A549 (cell line): ENCODE measurements at regions not wholly inside any gene's neighbourhood (a gene's known extent, or its start where the extent isn't known, plus 50 kb on each side); places are given as distances from the start of the nearest gene placed in this dataset.

ENCODE experiments used
- ATAC-seq, 2 experiments: fragments of 200-7000 bp in 1 of 2; fragments of >200 bp in 1 of 2; cut with Nextera tagmentation in 1 of 2; cut with Tn5 transposase in 1 of 2; 3 replicates each; pipeline versions ENCODE4 v1.8.0 to v1.9.1; 2018 to 2020; ENCODE audit warnings: mild to moderate bottlenecking in 1 of 2, moderate library complexity in 1 of 2
- CTCF ChIA-PET: fragments of 300-600 bp; sonication (Branson Sonifier 250); formaldehyde crosslinking; extraction: SDS; loops from one replicate; lab custom pipeline; 2021; ENCODE audit warnings: antibody characterized with exemption, inconsistent platforms; lab: Yijun Ruan, JAX
- POLR2A ChIA-PET: fragments of 350-600 bp; formaldehyde crosslinking; extraction: SDS; loops from one replicate; lab custom pipeline; 2021; ENCODE audit warnings: antibody characterized with exemption, inconsistent platforms; lab: Yijun Ruan, JAX
- DNase-seq, 2 experiments: peaks; one replicate each; pipeline versions ENCODE4 v3.0.0 to v3.0.0-alpha.2; 2011 to 2016; ENCODE audit warnings: low read depth in 1 of 2, low spot score in 1 of 2
- FAIRE-seq: peaks from 2 replicates; lab custom pipeline; 2011; peaks lifted over from hg19 to GRCh38; lab: Jason Lieb, UNC
- H3K27ac ChIP-seq, 2 experiments: fragments of >200 bp; sonication (Bioruptor Twin); formaldehyde crosslinking; 3 replicates each; pipeline ENCODE4 v1.5.1; 2016 to 2017
- H3K4me1 ChIP-seq: fragments of >200 bp; sonication (Bioruptor Twin); formaldehyde crosslinking; 3 replicates; pipeline ENCODE4 v1.6.1; 2016
- H3K4me2 ChIP-seq: fragments of >200 bp; sonication (Bioruptor Twin); formaldehyde crosslinking; 3 replicates; pipeline ENCODE4 v1.6.1; 2016
- H3K4me3 ChIP-seq: fragments of >200 bp; sonication (Bioruptor Twin); formaldehyde crosslinking; 3 replicates; pipeline ENCODE4 v1.5.1; 2016
- H3K9me3 ChIP-seq: fragments of >200 bp; sonication (Bioruptor Twin); formaldehyde crosslinking; 3 replicates; pipeline ENCODE4 v1.6.1; 2016
- BHLHE40 ChIP-seq: IDR thresholded peaks from 2 replicates; pipeline ENCODE4 v1.6.1; 2012; ENCODE audit warnings: low read depth, low read length, inconsistent platforms
- E2F6 ChIP-seq: IDR thresholded peaks from 2 replicates; pipeline ENCODE4 v1.6.1; 2012; ENCODE audit warnings: low read depth, borderline replicate concordance
- EP300 ChIP-seq, 2 experiments: fragments of >200 bp; sonication (Bioruptor Twin); formaldehyde crosslinking; IDR thresholded peaks; 2 replicates in 1 of 2; 3 replicates in 1 of 2; pipeline ENCODE4 v1.6.1; 2016 to 2017
- FOSB ChIP-seq: fragments of 250-450 bp; sonication (Bioruptor Pico); IDR thresholded peaks from 2 replicates; pipeline ENCODE4 v1.5.0; 2020; ENCODE audit warnings: mild to moderate bottlenecking, moderate library complexity
- KDM5A ChIP-seq: fragments of 200-600 bp; sonication (generic); IDR thresholded peaks from 2 replicates; pipeline ENCODE4 v1.6.1; 2016; ENCODE audit warnings: antibody characterized with exemption, mild to moderate bottlenecking
- MAX ChIP-seq: IDR thresholded peaks from 2 replicates; pipeline ENCODE4 v1.6.1; 2012
- RARB ChIP-seq: fragments of 250-450 bp; sonication (Bioruptor Pico); IDR thresholded peaks from 2 replicates; pipeline ENCODE4 v1.8.0; 2021; ENCODE audit warnings: mild to moderate bottlenecking, moderate library complexity
- RCOR1 ChIP-seq: fragments of 150-350 bp; IDR thresholded peaks from 2 replicates; pipeline ENCODE4 v1.6.1; 2014; ENCODE audit warnings: antibody characterized with exemption, low read length, low read depth
- REST ChIP-seq: fragments of 200-600 bp; sonication (generic); IDR thresholded peaks from 2 replicates; pipeline ENCODE4 v1.6.1; 2016; ENCODE audit warnings: antibody characterized with exemption, mild to moderate bottlenecking, moderate library complexity
- RFX5 ChIP-seq: fragments of 450-650 bp; IDR thresholded peaks from 2 replicates; pipeline ENCODE4 v1.7.1; 2014; ENCODE audit warnings: antibody characterized with exemption, mild to moderate bottlenecking, moderate library complexity
- USF2 ChIP-seq: fragments of 450-650 bp; IDR thresholded peaks from 2 replicates; pipeline ENCODE4 v1.6.1; 2014; ENCODE audit warnings: antibody characterized with exemption
- ZFP36 ChIP-seq: fragments of 450-650 bp; IDR thresholded peaks from 2 replicates; pipeline ENCODE4 v1.6.1; 2014; ENCODE audit warnings: borderline replicate concordance; ENCODE audit not compliant: partially characterized antibody
- WGBS: methylation state at CpG from one replicate; pipeline ENCODE4 v1.1.6; 2017; ENCODE audit errors: missing lambda C conversion rate; 5-methylcytosine and 5-hydroxymethylcytosine counted together
- TF ChIP-seq, protein P1 (sequence below): IDR thresholded peaks from 2 replicates; pipeline ENCODE4 v1.6.1; 2012

DNA sequence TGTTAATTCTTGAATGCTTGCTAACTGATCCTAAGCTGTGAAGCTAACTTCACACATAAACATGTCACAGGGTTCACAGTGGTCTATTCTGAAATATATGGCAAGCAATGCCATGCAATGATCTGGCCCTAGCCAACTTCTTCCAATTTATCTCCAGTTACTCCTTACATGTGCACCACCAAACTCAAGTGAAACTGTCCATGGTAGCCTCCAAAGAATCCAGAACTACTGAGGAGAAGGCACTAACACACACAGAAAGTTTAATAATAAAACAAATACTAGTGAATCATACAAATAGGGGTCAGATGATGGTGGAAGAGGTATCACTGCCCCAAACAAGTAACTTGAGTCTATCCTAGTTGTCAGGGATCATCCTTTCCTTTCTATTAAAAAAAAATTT is 172.6 kb upstream of the RAB4A start:
- CTCF ChIA-PET = no interaction called here

GRCh38 chr1:229098903-229099578 is 171.9 kb upstream of the RAB4A start:
- Histone ChIP-seq H3K27ac (peak overlapping the region in 1 of 2 experiments; percentile 11; a peak in 1 of 6 replicates), H3K4me1 (peaks cover 20% of the 10 kb centered on the region; the same call in 1 of the 3 replicates), H3K4me2 (peak overlapping the region; percentile 11; the same call in 1 of the 3 replicates), H3K9me3 (0 out of 3 replicates have a peak, but pooled peaks cover 3% of the 10 kb centered on the region), H3K4me3 (no peak overlapping the region)
- TF ChIP-seq RARB = no peak
- TF ChIP-seq RCOR1 = no peak
- no peak for TF ChIP-seq ZFP36
- no peak for TF ChIP-seq FOSB (CRISPR knock-in tag)
- TF ChIP-seq EP300 (IDR thresholded peaks at IDR 0.05) = no peak
- no peak for TF ChIP-seq MAX
- TF ChIP-seq BHLHE40 = no peak
- no peak for TF ChIP-seq KDM5A
- no peak for TF ChIP-seq E2F6
- DNase-seq (no peak), ATAC-seq (peak in 1 of 2 experiments; percentile 55; a peak in 3 of 6 replicates), FAIRE-seq (no peak)
- CTCF ChIA-PET = no interaction called here
- POLR2A ChIA-PET = no interaction called here
- 70% methylated on average over 8 of the region's 8 CpGs for WGBS

More for the DNA sequence above, 172.6 kb upstream of the RAB4A start:
- FAIRE-seq = no peak
- H3K4me1 ChIP-seq = peaks cover 20% of the 10 kb centered on the region; the same call in 1 of the 3 replicates
- 0 out of 3 replicates have a peak, but pooled peaks cover 3% of the 10 kb centered on the region for H3K9me3 ChIP-seq
- no peak for DNase-seq
- TF ChIP-seq REST = peak; percentile 35; the same call in 1 of the 2 replicates
- no peak for TF ChIP-seq USF2
- TF ChIP-seq, all 56 proteins: peak for 1
- no peak overlapping the region for H3K4me3 ChIP-seq
- H3K27ac ChIP-seq = no peak overlapping the region
- POLR2A ChIA-PET = no interaction called here
- no peak overlapping the region for H3K4me2 ChIP-seq
- no peak for ATAC-seq

DNA sequence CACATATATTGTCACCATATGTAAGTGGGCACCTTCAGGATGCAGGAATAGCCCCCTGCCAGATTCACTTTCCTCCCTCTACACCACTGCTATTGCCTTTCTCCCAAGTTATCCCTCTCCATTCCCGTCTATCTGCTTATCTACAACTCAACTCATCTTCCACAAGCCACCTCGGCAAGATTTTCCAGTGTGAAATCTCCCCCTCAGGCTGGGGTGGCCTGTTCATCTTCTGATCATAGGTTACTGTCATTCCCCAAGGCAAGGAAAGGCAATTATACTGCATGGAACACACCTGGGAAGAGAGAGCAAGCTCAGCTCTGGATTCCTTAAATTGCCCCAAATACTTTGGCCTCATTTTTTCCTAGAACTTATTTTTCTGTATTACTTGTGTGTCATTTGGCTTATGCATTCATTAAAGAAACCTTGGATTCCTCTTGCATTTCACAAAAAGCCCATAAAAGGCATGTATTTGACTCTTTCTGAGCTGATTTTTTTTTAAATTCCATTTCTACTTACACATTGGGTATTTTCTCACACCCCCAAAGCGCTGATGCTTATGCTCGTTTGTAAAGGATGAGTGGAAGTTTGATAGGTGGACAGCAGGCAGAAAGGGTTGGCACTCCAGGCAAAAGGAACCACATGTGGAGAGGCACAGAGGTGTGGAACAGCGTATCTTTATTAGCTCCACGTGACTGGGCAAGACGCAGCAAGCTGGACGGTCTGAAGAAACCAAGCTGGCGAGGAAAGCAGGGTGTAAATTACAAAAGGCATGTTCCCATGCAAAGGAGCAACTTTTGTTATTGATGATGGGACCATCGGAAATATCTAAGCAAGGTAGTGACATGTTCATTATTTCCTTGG is 169.7 kb upstream of the RAB4A start:
- no peak for ATAC-seq
- WGBS = 88% methylated on average over 10 of the region's 10 CpGs
- no peak overlapping the region for H3K4me2 ChIP-seq
- POLR2A ChIA-PET = no interaction called here
- no peak overlapping the region for H3K4me3 ChIP-seq
- no peak overlapping the region for H3K27ac ChIP-seq
- no peak for TF ChIP-seq RFX5
- TF ChIP-seq, protein P1, sequence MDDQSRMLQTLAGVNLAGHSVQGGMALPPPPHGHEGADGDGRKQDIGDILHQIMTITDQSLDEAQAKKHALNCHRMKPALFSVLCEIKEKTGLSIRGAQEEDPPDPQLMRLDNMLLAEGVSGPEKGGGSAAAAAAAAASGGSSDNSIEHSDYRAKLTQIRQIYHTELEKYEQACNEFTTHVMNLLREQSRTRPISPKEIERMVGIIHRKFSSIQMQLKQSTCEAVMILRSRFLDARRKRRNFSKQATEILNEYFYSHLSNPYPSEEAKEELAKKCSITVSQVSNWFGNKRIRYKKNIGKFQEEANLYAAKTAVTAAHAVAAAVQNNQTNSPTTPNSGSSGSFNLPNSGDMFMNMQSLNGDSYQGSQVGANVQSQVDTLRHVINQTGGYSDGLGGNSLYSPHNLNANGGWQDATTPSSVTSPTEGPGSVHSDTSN = no peak
- TF ChIP-seq, all 56 proteins: peak for 0
- H3K4me1 ChIP-seq = peaks cover 8% of the 10 kb centered on the region; the same call in 1 of the 3 replicates
- CTCF ChIA-PET = no interaction called here
- DNase-seq = no peak
- no peak for FAIRE-seq
- no peaks in the 10 kb centered on the region for H3K9me3 ChIP-seq
